GM21576 (cell line): ENCODE measurements at regions not wholly inside any gene's neighbourhood (a gene's known extent, or its start where the extent isn't known, plus 50 kb on each side); places are given as distances from the start of the nearest gene placed in this dataset.

Experiments
- ATAC-seq: cut with Tn5 transposase; IDR thresholded peaks from one replicate; pipeline ENCODE4 v1.9.1; 2021; ENCODE audit warnings: mild to moderate bottlenecking, moderate library complexity; ENCODE audit not compliant: unreplicated experiment

- ATAC-seq = no peak
Measured at GRCh38 chr2:74759986-74760385, 73.9 kb upstream of the HK2 start.

- ATAC-seq = no peak
Measured at GRCh38 chr2:74760875-74761630, 72.9 kb upstream of the HK2 start.

- ATAC-seq = no peak
Measured at GRCh38 chr2:74762789-74763188, 71.1 kb upstream of the HK2 start.

GRCh38 chr2:74763962-74764428 lies 69.9 kb upstream of the HK2 start:
- no peak for ATAC-seq

GRCh38 chr2:74764429-74765272 lies 69.3 kb upstream of the HK2 start:
- ATAC-seq = no peak

GRCh38 chr2:74766780-74767179 lies 67.1 kb upstream of the HK2 start:
- no peak for ATAC-seq

- ATAC-seq = no peak
Measured at GRCh38 chr2:74767618-74768017, 66.3 kb upstream of the HK2 start.

- no peak for ATAC-seq
Measured at GRCh38 chr2:74768401-74768914, 65.5 kb upstream of the HK2 start.

- no peak for ATAC-seq
Measured at GRCh38 chr2:74772046-74772445, 61.9 kb upstream of the HK2 start.

GRCh38 chr2:74777161-74777900 lies 56.6 kb upstream of the HK2 start:
- peak; percentile 77 for ATAC-seq

GRCh38 chr2:74778381-74779264 lies 55.3 kb upstream of the HK2 start:
- ATAC-seq = no peak

- ATAC-seq = no peak
Measured at GRCh38 chr2:74779265-74779558, 54.7 kb upstream of the HK2 start.

- no peak for ATAC-seq
Measured at GRCh38 chr2:74779587-74780135, 54.3 kb upstream of the HK2 start.
